SU-DHL-6 (cell line): ENCODE measurements at regions not wholly inside any gene's neighbourhood (a gene's known extent, or its start where the extent isn't known, plus 50 kb on each side); places are given as distances from the start of the nearest gene placed in this dataset.

Experiments
- EZH2phosphoT487 ChIP-seq: fragments of 200-600 bp; sonication (generic), shearing (Covaris generic); conservative IDR thresholded peaks from 2 replicates; pipeline ENCODE4 v1.6.1; 2018; ENCODE audit warnings: mild to moderate bottlenecking, antibody characterized with exemption, low read length, moderate library complexity, mixed read lengths
- TF ChIP-seq, protein P1 (sequence below): fragments of 200-600 bp; sonication (generic); IDR thresholded peaks from one replicate; pipeline ENCODE4 v1.5.1; 2017; ENCODE audit warnings: antibody characterized with exemption, mild to moderate bottlenecking, low read length, moderate library complexity; ENCODE audit not compliant: insufficient read depth, poor library complexity, severe bottlenecking

DNA sequence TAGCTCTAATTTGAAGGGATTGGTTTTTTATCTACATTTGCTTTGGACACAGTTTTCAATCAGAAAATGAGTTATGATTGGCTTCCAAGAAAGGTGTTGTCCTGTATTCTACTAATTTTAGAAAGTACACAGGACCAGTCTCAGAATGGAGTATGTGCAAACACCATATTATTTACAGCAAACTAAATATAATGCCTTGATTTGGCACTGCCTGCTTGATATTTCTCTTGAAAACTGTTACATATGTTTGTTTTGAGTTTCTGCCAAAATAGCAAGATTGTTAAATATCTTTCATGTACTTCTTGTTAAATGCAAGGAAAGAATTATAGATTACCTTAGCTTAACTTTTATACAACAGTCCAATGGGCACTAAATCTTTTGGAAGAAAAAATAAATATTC is 694.9 kb downstream of the KCNJ3 start:
- TF ChIP-seq, protein P1, sequence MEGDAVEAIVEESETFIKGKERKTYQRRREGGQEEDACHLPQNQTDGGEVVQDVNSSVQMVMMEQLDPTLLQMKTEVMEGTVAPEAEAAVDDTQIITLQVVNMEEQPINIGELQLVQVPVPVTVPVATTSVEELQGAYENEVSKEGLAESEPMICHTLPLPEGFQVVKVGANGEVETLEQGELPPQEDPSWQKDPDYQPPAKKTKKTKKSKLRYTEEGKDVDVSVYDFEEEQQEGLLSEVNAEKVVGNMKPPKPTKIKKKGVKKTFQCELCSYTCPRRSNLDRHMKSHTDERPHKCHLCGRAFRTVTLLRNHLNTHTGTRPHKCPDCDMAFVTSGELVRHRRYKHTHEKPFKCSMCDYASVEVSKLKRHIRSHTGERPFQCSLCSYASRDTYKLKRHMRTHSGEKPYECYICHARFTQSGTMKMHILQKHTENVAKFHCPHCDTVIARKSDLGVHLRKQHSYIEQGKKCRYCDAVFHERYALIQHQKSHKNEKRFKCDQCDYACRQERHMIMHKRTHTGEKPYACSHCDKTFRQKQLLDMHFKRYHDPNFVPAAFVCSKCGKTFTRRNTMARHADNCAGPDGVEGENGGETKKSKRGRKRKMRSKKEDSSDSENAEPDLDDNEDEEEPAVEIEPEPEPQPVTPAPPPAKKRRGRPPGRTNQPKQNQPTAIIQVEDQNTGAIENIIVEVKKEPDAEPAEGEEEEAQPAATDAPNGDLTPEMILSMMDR: no peak
- TF ChIP-seq EZH2phosphoT487: no peak
